Esophagus muscularis mucosa (tissue), 4 donors: ENCODE measurements at regions not wholly inside any gene's neighbourhood (a gene's known extent, or its start where the extent isn't known, plus 50 kb on each side); places are given as distances from the start of the nearest gene placed in this dataset.

ENCODE experiments used
- DNase-seq: peaks from one replicate; pipeline ENCODE4 v3.0.0-alpha.2; 2017; ENCODE audit errors: extremely low spot score
- H3K27ac ChIP-seq, 4 donors: fragments of 200-600 bp; sonication (generic); replicated peaks in 1 of 4; 1 replicate in 3 of 4; 2 replicates in 1 of 4; pipeline ENCODE4 v1.5.1; 2016 to 2019; ENCODE audit warnings: mild to moderate bottlenecking in 1 of 4
- H3K27me3 ChIP-seq, 4 donors: fragments of 200-600 bp; sonication (generic); one replicate each; pipeline versions ENCODE4 v1.5.1 to v1.6.0; 2016 to 2019
- H3K36me3 ChIP-seq, 4 donors: fragments of 200-600 bp; sonication (generic); one replicate each; pipeline ENCODE4 v1.5.1; 2016 to 2019
- H3K4me1 ChIP-seq, 4 donors: fragments of 200-600 bp; sonication (generic); one replicate each; pipeline ENCODE4 v1.5.1; 2016 to 2019
- H3K4me3 ChIP-seq, 4 donors: fragments of 200-600 bp; sonication (generic); 1 replicate in 2 of 4; 2 replicates in 2 of 4; pipeline ENCODE4 v1.5.1; 2016 to 2019; ENCODE audit warnings: mild to moderate bottlenecking in 4 of 4, moderate library complexity in 1 of 4
- H3K9me3 ChIP-seq, 4 donors: fragments of 200-600 bp; sonication (generic); 1 replicate in 3 of 4; 2 replicates in 1 of 4; pipeline ENCODE4 v1.5.1; 2016 to 2019
- EP300 ChIP-seq: sonication (generic); formaldehyde crosslinking; IDR thresholded peaks from one replicate; pipeline ENCODE4 v1.6.1; 2017; ENCODE audit warnings: antibody characterized with exemption
- POLR2A ChIP-seq: fragments of 450-650 bp; IDR thresholded peaks from one replicate; pipeline ENCODE4 v1.6.1; 2017; ENCODE audit warnings: antibody characterized with exemption, moderate library complexity, mild to moderate bottlenecking, low read depth
- POLR2AphosphoS5 ChIP-seq, 2 donors: sonication (generic); formaldehyde crosslinking; IDR thresholded peaks; one replicate each; pipeline ENCODE4 v1.6.1; 2017; ENCODE audit warnings: antibody characterized with exemption in 2 of 2
- WGBS: methylation state at CpG from one replicate; pipeline ENCODE4 v1.1.5; 2018; 5-methylcytosine and 5-hydroxymethylcytosine counted together
- intact Hi-C: fragments of 100-400 bp; cut with DNase I; formaldehyde crosslinking; loops from one replicate; pipeline ENCODE4 v1.15.1; 2023
- TF ChIP-seq, protein P1 (sequence below), 3 experiments: fragments of 200-600 bp in 2 of 3; fragments of 450-650 bp in 1 of 3; sonication (generic) in 2 of 3; IDR thresholded peaks; one replicate each; pipeline ENCODE4 v1.5.1; 2017 to 2019; ENCODE audit warnings: antibody characterized with exemption in 3 of 3, mild to moderate bottlenecking in 2 of 3, moderate library complexity in 1 of 3

- Histone ChIP-seq H3K36me3 (no peaks in the 10 kb centered on the region), H3K4me3 (no peak overlapping the region), H3K27ac (no peak overlapping the region), H3K4me1 (no peaks in the 10 kb centered on the region), H3K9me3 (no peaks in the 10 kb centered on the region), H3K27me3 (no peaks in the 10 kb centered on the region)
- TF ChIP-seq POLR2A: no peak
- TF ChIP-seq EP300: no peak
- TF ChIP-seq, protein P1, sequence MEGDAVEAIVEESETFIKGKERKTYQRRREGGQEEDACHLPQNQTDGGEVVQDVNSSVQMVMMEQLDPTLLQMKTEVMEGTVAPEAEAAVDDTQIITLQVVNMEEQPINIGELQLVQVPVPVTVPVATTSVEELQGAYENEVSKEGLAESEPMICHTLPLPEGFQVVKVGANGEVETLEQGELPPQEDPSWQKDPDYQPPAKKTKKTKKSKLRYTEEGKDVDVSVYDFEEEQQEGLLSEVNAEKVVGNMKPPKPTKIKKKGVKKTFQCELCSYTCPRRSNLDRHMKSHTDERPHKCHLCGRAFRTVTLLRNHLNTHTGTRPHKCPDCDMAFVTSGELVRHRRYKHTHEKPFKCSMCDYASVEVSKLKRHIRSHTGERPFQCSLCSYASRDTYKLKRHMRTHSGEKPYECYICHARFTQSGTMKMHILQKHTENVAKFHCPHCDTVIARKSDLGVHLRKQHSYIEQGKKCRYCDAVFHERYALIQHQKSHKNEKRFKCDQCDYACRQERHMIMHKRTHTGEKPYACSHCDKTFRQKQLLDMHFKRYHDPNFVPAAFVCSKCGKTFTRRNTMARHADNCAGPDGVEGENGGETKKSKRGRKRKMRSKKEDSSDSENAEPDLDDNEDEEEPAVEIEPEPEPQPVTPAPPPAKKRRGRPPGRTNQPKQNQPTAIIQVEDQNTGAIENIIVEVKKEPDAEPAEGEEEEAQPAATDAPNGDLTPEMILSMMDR (IDR thresholded peaks at IDR 0.05): no peak
- TF ChIP-seq POLR2AphosphoS5 (IDR thresholded peaks at IDR 0.05): no peak
- no peak for DNase-seq
- 65% methylated on average over 12 of the region's 12 CpGs for WGBS
- intact Hi-C loops: no loop called here
These were observed 95.3 kb upstream of the PITX1 start for GRCh38 chr5:135129307-135129706.

- intact Hi-C loops: no loop called here
- no peak overlapping the region for H3K4me3 ChIP-seq
- H3K27ac ChIP-seq: no peak overlapping the region
- H3K36me3 ChIP-seq: no peaks in the 10 kb centered on the region
- no peak for TF ChIP-seq POLR2AphosphoS5 (IDR thresholded peaks at IDR 0.05)
- TF ChIP-seq EP300: no peak
- TF ChIP-seq POLR2A: no peak
- TF ChIP-seq, protein P1 (IDR thresholded peaks at IDR 0.05): no peak
- no peaks in the 10 kb centered on the region for H3K9me3 ChIP-seq
- no peaks in the 10 kb centered on the region for H3K27me3 ChIP-seq
- WGBS: 96% methylated on average over 2 of the region's 3 CpGs
- no peak for DNase-seq
- H3K4me1 ChIP-seq: no peaks in the 10 kb centered on the region
These were observed 94.3 kb upstream of the PITX1 start for GRCh38 chr5:135128361-135128760.

DNA sequence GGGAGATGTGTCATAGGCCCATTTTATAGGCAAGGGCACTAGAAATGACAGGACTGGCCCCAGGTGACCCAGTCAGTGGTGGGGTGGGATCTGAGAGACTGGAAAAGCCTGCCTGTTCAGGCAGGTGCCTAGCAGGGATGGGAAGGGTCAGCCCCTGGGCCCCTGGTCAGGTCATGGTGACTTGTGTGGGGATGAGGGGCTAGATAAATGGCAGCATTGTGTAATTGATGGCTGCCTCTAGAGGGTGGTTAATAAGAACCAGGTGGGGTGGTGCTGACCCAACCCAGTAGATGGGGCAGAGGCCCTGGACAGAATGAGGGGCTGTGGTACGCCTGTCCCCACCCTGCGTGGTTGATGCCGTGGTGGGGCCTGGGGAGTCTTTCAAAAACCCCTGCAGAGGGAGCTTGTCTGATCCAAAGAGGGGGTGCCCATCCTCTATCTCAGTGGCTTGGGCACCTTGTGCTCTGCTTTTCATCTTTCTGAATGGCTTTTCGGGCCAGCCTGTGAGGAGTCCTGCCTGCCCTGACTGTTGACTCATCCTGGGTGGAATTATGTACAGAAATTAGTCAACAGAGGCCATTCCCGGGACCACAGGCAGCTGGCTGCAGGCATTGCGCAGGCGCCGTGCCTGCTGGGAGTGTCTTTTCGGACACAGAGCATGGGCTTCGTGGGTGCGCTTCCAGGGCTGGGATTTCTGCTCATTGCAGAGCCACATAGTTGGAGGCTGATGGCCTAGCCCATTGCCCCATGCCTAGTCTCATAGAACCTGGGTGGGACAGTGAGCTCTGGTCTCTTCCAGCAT lies 93.6 kb upstream of the PITX1 start:
- no peak overlapping the region for H3K27ac ChIP-seq
- H3K4me1 ChIP-seq: no peaks in the 10 kb centered on the region
- WGBS: 79% methylated on average over 8 of the region's 11 CpGs
- no peaks in the 10 kb centered on the region for H3K36me3 ChIP-seq
- no peaks in the 10 kb centered on the region for H3K27me3 ChIP-seq
- no peaks in the 10 kb centered on the region for H3K9me3 ChIP-seq
- TF ChIP-seq, protein P1 (IDR thresholded peaks at IDR 0.05): no peak
- TF ChIP-seq POLR2A (no peak), EP300 (no peak), POLR2AphosphoS5 (IDR thresholded peaks at IDR 0.05) (no peak)
- intact Hi-C loops: no loop called here
- no peak for DNase-seq
- no peak overlapping the region for H3K4me3 ChIP-seq

DNA sequence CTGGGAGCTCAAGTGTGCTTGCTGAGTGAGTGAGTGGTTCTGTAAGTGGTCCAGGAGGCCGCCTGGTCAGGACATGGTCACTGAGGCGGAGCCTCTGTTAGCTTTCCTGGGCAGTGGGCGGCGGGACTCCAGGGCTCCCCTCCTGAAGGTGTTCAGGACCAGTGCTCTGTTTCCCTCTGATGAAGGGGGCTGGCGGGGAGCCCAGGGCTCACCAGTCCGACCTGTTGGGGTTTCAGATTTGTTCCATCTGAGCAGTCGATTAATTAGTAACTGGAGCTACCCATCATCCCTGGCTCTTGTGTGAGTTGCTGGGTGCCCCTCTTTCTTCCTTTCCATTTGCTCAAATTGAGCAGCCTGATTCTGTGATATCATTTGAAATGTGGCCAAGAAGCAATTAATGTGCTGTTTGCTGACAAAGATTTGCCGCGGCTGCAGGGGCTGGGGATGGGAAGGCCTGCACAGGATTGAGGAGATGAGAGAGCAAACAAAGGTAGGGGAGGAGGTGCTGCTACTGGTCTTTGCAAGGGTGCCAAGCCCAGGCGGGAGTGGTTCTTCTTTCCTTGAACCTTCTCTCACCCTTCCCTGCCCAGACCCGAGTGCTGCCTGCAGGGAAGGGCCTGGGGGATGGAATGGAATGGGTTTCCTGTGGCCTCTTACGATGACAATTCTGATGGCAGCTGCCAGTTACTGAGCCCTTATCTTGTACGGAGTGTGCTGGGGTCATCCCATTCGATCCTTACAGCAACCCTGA lies 92.8 kb upstream of the PITX1 start:
- Histone ChIP-seq H3K4me1 (no peaks in the 10 kb centered on the region), H3K36me3 (no peaks in the 10 kb centered on the region), H3K9me3 (no peaks in the 10 kb centered on the region), H3K4me3 (no peak overlapping the region), H3K27me3 (no peaks in the 10 kb centered on the region), H3K27ac (no peak overlapping the region)
- WGBS: 74% methylated on average over 14 of the region's 14 CpGs
- TF ChIP-seq POLR2AphosphoS5 (IDR thresholded peaks at IDR 0.05) (no peak), EP300 (no peak), POLR2A (no peak)
- TF ChIP-seq, protein P1 (IDR thresholded peaks at IDR 0.05): no peak
- no peak for DNase-seq
- intact Hi-C loops: no loop called here
